CD14-positive monocyte (primary cell): ENCODE measurements at regions not wholly inside any gene's neighbourhood (a gene's known extent, or its start where the extent isn't known, plus 50 kb on each side); places are given as distances from the start of the nearest gene placed in this dataset.

Experiments
- DNase-seq, 3 donors: peaks; one replicate each; pipeline ENCODE4 v3.0.0-alpha.2; 2011 to 2022
- H2AFZ ChIP-seq: 2 replicates; pipeline ENCODE4 v1.6.0; 2012; ENCODE audit warnings: mild to moderate bottlenecking, low read depth, low read length, inconsistent platforms; ENCODE audit not compliant: insufficient read depth, poor library complexity, severe bottlenecking
- H3K27ac ChIP-seq, 2 donors: 1 replicate in 1 of 2; 2 replicates in 1 of 2; pipeline ENCODE4 v1.5.1; 2012 to 2013; ENCODE audit warnings: low read length in 2 of 2, control low read depth in 1 of 2, inconsistent platforms in 1 of 2, low read depth in 1 of 2, mild to moderate bottlenecking in 1 of 2
- H3K27me3 ChIP-seq, 2 donors: one replicate each; pipeline versions ENCODE4 v1.6.0 to v1.6.1; 2011 to 2013; ENCODE audit warnings: low read length in 2 of 2; ENCODE audit not compliant: control insufficient read depth in 2 of 2, insufficient read depth in 2 of 2
- H3K36me3 ChIP-seq, 2 donors: replicated peaks in 1 of 2; 1 replicate in 1 of 2; 2 replicates in 1 of 2; pipeline versions ENCODE4 v1.5.1 to v1.6.1; 2012 to 2013; ENCODE audit warnings: low read length in 2 of 2, control low read depth in 1 of 2, inconsistent platforms in 1 of 2, mild to moderate bottlenecking in 1 of 2; ENCODE audit not compliant: insufficient read depth in 2 of 2, control insufficient read depth in 1 of 2
- H3K4me1 ChIP-seq, 2 donors: 1 replicate in 1 of 2; 2 replicates in 1 of 2; pipeline versions ENCODE4 v1.5.1 to v1.6.1; 2012 to 2013; ENCODE audit warnings: low read length in 2 of 2, control low read depth in 1 of 2, inconsistent platforms in 1 of 2, mild to moderate bottlenecking in 1 of 2, moderate library complexity in 1 of 2; ENCODE audit not compliant: insufficient read depth in 2 of 2, control insufficient read depth in 1 of 2
- H3K4me2 ChIP-seq: replicated peaks from 2 replicates; pipeline ENCODE3; 2012; ENCODE audit warnings: low read length, moderate library complexity, mild to moderate bottlenecking; ENCODE audit not compliant: poor library complexity, severe bottlenecking; ENCODE audit errors: extremely low read depth
- H3K4me3 ChIP-seq, 3 experiments: fragments of 200-600 bp in 1 of 3; sonication (generic) in 1 of 3; replicated peaks in 1 of 3; 1 replicate in 2 of 3; 2 replicates in 1 of 3; pipeline ENCODE4 v1.5.1; 2011 to 2013; ENCODE audit warnings: low read length in 3 of 3, mild to moderate bottlenecking in 3 of 3, control low read depth in 2 of 3, low read depth in 2 of 3, inconsistent platforms in 1 of 3, moderate library complexity in 1 of 3
- H3K79me2 ChIP-seq: 2 replicates; pipeline ENCODE4 v1.6.0; 2012; ENCODE audit warnings: mild to moderate bottlenecking, control low read depth, inconsistent platforms, low read length, moderate library complexity; ENCODE audit not compliant: insufficient read depth
- H3K9ac ChIP-seq: 2 replicates; pipeline ENCODE4 v1.6.0; 2017; ENCODE audit warnings: low read length, mild to moderate bottlenecking; ENCODE audit not compliant: insufficient read depth, poor library complexity, severe bottlenecking
- H3K9me3 ChIP-seq, 2 donors: replicated peaks in 1 of 2; 1 replicate in 1 of 2; 2 replicates in 1 of 2; pipeline versions ENCODE4 v1.5.1 to v1.6.1; 2012 to 2013; ENCODE audit warnings: low read length in 2 of 2, control low read depth in 1 of 2; ENCODE audit not compliant: control insufficient read depth in 1 of 2, insufficient read depth in 1 of 2
- H4K20me1 ChIP-seq: 2 replicates; pipeline ENCODE4 v1.6.0; 2012; ENCODE audit warnings: mild to moderate bottlenecking, low read length, control low read depth, moderate library complexity; ENCODE audit not compliant: insufficient read depth
- H3K27ac Mint-ChIP-seq, 7 donors: one replicate each; pipeline ENCODE4 v1.8.0; 2020; ENCODE audit warnings: mild to moderate bottlenecking in 7 of 7, mixed read lengths in 7 of 7, moderate library complexity in 6 of 7, inconsistent platforms in 2 of 7
- H3K27me3 Mint-ChIP-seq, 3 donors: one replicate each; pipeline ENCODE4 v1.8.0; 2021 to 2022; ENCODE audit warnings: low read depth in 3 of 3, mild to moderate bottlenecking in 3 of 3, mixed read lengths in 3 of 3, moderate library complexity in 3 of 3, inconsistent platforms in 1 of 3
- H3K36me3 Mint-ChIP-seq, 2 donors: one replicate each; pipeline ENCODE4 v1.8.0; 2020; ENCODE audit warnings: mixed read lengths in 2 of 2, inconsistent platforms in 1 of 2, mild to moderate bottlenecking in 1 of 2
- H3K4me1 Mint-ChIP-seq: one replicate; pipeline ENCODE4 v1.8.0; 2020; ENCODE audit warnings: mild to moderate bottlenecking, mixed read lengths
- H3K4me3 Mint-ChIP-seq, 2 donors: one replicate each; pipeline ENCODE4 v1.8.0; 2020; ENCODE audit warnings: mild to moderate bottlenecking in 2 of 2, mixed read lengths in 2 of 2, moderate library complexity in 1 of 2
- H3K9me3 Mint-ChIP-seq, 7 donors: one replicate each; pipeline ENCODE4 v1.8.0; 2020 to 2022; ENCODE audit warnings: mixed read lengths in 7 of 7, mild to moderate bottlenecking in 6 of 7, moderate library complexity in 6 of 7, inconsistent platforms in 2 of 7
- WGBS: methylation state at CpG from one replicate; pipeline ENCODE4 v1.1.5; 2013; ENCODE audit warnings: missing lambda C conversion rate; ENCODE audit not compliant: insufficient coverage; 5-methylcytosine and 5-hydroxymethylcytosine counted together
- intact Hi-C, 2 donors: fragments of 100-400 bp; cut with micrococcal nuclease; formaldehyde crosslinking; loops; one replicate each; pipeline versions ENCODE4 v1.15.0 to v1.15.1; 2023
- TF ChIP-seq, protein P1 (sequence below): fragments of 200-600 bp; IDR thresholded peaks from one replicate; pipeline ENCODE4 v1.8.0; 2022; ENCODE audit warnings: antibody characterized with exemption, mild to moderate bottlenecking

DNA sequence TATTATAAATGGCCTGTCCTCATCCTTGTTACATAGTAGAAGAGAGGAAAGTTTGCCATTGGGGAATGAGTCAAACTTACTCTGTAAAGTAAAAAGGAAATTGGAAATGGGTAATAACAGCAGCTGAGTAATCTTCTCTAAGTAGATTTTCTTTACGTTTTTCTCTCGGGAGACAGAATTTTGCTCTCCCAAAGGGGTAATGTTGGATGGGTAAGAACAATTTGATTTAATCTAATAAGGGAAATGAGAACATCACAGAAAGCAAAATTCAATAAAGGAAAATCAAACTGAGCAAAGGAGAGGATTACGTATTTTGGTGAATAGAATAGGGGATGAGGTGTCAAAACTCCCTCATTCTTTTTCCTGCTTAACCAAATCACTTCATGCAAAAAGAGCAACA, 283.1 kb upstream of the FOXG1 start:
- H3K27ac Mint-ChIP-seq, result no peak overlapping the region
- TF ChIP-seq, protein P1, sequence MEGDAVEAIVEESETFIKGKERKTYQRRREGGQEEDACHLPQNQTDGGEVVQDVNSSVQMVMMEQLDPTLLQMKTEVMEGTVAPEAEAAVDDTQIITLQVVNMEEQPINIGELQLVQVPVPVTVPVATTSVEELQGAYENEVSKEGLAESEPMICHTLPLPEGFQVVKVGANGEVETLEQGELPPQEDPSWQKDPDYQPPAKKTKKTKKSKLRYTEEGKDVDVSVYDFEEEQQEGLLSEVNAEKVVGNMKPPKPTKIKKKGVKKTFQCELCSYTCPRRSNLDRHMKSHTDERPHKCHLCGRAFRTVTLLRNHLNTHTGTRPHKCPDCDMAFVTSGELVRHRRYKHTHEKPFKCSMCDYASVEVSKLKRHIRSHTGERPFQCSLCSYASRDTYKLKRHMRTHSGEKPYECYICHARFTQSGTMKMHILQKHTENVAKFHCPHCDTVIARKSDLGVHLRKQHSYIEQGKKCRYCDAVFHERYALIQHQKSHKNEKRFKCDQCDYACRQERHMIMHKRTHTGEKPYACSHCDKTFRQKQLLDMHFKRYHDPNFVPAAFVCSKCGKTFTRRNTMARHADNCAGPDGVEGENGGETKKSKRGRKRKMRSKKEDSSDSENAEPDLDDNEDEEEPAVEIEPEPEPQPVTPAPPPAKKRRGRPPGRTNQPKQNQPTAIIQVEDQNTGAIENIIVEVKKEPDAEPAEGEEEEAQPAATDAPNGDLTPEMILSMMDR, result no peak
- H3K4me3 Mint-ChIP-seq, result no peak overlapping the region
- no peaks in the 10 kb centered on the region for H4K20me1 ChIP-seq
- no peaks in the 10 kb centered on the region for H3K27me3 Mint-ChIP-seq
- no peaks in the 10 kb centered on the region for H3K79me2 ChIP-seq
- no peaks in the 10 kb centered on the region for H3K36me3 Mint-ChIP-seq
- no peak overlapping the region for H3K4me2 ChIP-seq
- H3K9me3 Mint-ChIP-seq, result peaks cover 0 to 2% (median 0%) of the 10 kb centered on the region in 7 donors
- no peaks in the 10 kb centered on the region for H3K27me3 ChIP-seq
- H3K4me1 ChIP-seq, result no peaks in the 10 kb centered on the region
- H3K9ac ChIP-seq, result no peak overlapping the region
- no peaks in the 10 kb centered on the region for H3K36me3 ChIP-seq
- no peak overlapping the region for H2AFZ ChIP-seq
- no peak for DNase-seq
- no peaks in the 10 kb centered on the region for H3K9me3 ChIP-seq
- no peaks in the 10 kb centered on the region for H3K4me1 Mint-ChIP-seq
- H3K4me3 ChIP-seq, result no peak overlapping the region
- no CpG with 5 or more reads among the region's 3 CpGs for WGBS
- no peak overlapping the region for H3K27ac ChIP-seq
- intact Hi-C loops, result no loop called here

DNA sequence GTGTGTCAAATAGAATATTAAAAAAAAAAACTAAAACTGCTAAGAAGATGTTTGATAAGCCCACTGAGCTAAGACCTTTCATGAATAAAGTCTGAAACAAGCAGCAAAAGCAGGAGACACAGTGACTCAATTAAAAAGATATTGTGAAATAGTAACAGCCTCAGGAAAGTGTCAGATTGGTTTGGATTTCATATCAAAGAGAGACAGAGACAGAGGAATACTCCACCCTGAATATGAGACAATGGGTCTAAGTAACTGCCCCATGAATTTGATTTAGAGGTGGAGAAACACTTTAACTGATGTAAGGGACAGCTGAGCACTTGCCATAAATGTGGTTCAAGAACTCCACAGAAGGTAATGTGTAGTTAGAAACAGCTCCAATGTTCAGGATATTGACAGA, 277.9 kb upstream of the FOXG1 start:
- H3K4me3 Mint-ChIP-seq, result no peak overlapping the region
- no peak overlapping the region for H3K4me3 ChIP-seq
- H3K27ac ChIP-seq, result no peak overlapping the region
- DNase-seq, result no peak
- no peaks in the 10 kb centered on the region for H3K36me3 Mint-ChIP-seq
- H3K4me1 ChIP-seq, result no peaks in the 10 kb centered on the region
- no peak overlapping the region for H2AFZ ChIP-seq
- no peaks in the 10 kb centered on the region for H3K4me1 Mint-ChIP-seq
- H3K27me3 ChIP-seq, result no peaks in the 10 kb centered on the region
- H4K20me1 ChIP-seq, result no peaks in the 10 kb centered on the region
- no peak overlapping the region for H3K9ac ChIP-seq
- TF ChIP-seq, protein P1, result no peak
- peaks cover 0 to 1% (median 0%) of the 10 kb centered on the region in 3 donors for H3K27me3 Mint-ChIP-seq
- no peaks in the 10 kb centered on the region for H3K79me2 ChIP-seq
- H3K4me2 ChIP-seq, result no peak overlapping the region
- H3K27ac Mint-ChIP-seq, result no peak overlapping the region
- H3K9me3 ChIP-seq, result no peaks in the 10 kb centered on the region
- intact Hi-C loops, result no loop called here
- no peaks in the 10 kb centered on the region for H3K36me3 ChIP-seq
- H3K9me3 Mint-ChIP-seq, result peaks cover 0 to 2% (median 0%) of the 10 kb centered on the region in 7 donors
